IMR-90 (cell line): ENCODE measurements at regions not wholly inside any gene's neighbourhood (a gene's known extent, or its start where the extent isn't known, plus 50 kb on each side); places are given as distances from the start of the nearest gene placed in this dataset.

Experiments used
- ATAC-seq: fragments of 200-7000 bp; cut with Tn5 transposase; 2 replicates; pipeline ENCODE4 v1.9.1; 2020; ENCODE audit warnings: low read depth, mild to moderate bottlenecking, moderate library complexity
- BruUV-seq: library from RNA; stranded (reverse); fragments of 400-500 nt; replicated peaks from 2 replicates; lab custom pipeline; 2021; lab: Mats Ljungman, UMichigan
- CTCF ChIA-PET: fragments of 300-600 bp; formaldehyde crosslinking; extraction: SDS; loops from one replicate; lab custom pipeline; 2021; ENCODE audit warnings: antibody characterized with exemption; lab: Yijun Ruan, JAX
- POLR2A ChIA-PET: fragments of 300-600 bp; sonication (Branson Sonifier 250); formaldehyde crosslinking; loops from one replicate; lab custom pipeline; 2022; ENCODE audit warnings: antibody characterized with exemption; ENCODE audit not compliant: unreplicated experiment; lab: Charles Lee
- DNase-seq: peaks from one replicate; pipeline ENCODE4 v3.0.0; 2013
- H2AFZ ChIP-seq: replicated peaks from 2 replicates; pipeline ENCODE3; 2013; ENCODE audit warnings: low read length, mild to moderate bottlenecking; ENCODE audit not compliant: poor library complexity
- H2AK5ac ChIP-seq: 2 replicates; pipeline ENCODE4 v1.6.1; 2013; ENCODE audit warnings: low read depth, low read length, inconsistent platforms
- H2AK9ac ChIP-seq: replicated peaks from 2 replicates; pipeline ENCODE3; 2013; ENCODE audit warnings: mild to moderate bottlenecking, low read depth, low read length, moderate library complexity; ENCODE audit not compliant: poor library complexity
- H2BK120ac ChIP-seq: 2 replicates; pipeline ENCODE4 v1.6.1; 2013; ENCODE audit warnings: low read depth, low read length, inconsistent platforms
- H2BK15ac ChIP-seq: 3 replicates; pipeline ENCODE4 v1.6.1; 2013; ENCODE audit warnings: low read depth, low read length, inconsistent platforms
- H2BK20ac ChIP-seq: 2 replicates; pipeline ENCODE4 v1.6.1; 2013; ENCODE audit warnings: low read depth, mild to moderate bottlenecking, inconsistent platforms, low read length, moderate library complexity
- H2BK5ac ChIP-seq: 2 replicates; pipeline ENCODE4 v1.6.1; 2013; ENCODE audit warnings: mild to moderate bottlenecking, low read depth, low read length, inconsistent platforms; ENCODE audit not compliant: poor library complexity, severe bottlenecking
- H3K14ac ChIP-seq: replicated peaks from 2 replicates; pipeline ENCODE4 v1.6.1; 2013; ENCODE audit warnings: low read depth, low read length, inconsistent platforms
- H3K18ac ChIP-seq: 2 replicates; pipeline ENCODE4 v1.6.1; 2013; ENCODE audit warnings: low read depth, low read length, control low read depth
- H3K23ac ChIP-seq: 2 replicates; pipeline ENCODE4 v1.6.1; 2013; ENCODE audit warnings: low read depth, low read length, inconsistent platforms
- H3K27ac ChIP-seq: 2 replicates; pipeline ENCODE4 v1.5.1; 2013; ENCODE audit warnings: mild to moderate bottlenecking, control low read depth, low read length; ENCODE audit not compliant: insufficient read depth
- H3K27me3 ChIP-seq: 2 replicates; pipeline ENCODE4 v1.6.1; 2013; ENCODE audit warnings: low read length; ENCODE audit not compliant: control insufficient read depth, insufficient read depth
- H3K36me3 ChIP-seq: 2 replicates; pipeline ENCODE4 v1.6.1; 2013; ENCODE audit warnings: low read length, mixed read lengths; ENCODE audit not compliant: control insufficient read depth, insufficient read depth
- H3K4ac ChIP-seq: 2 replicates; pipeline ENCODE4 v1.6.1; 2013; ENCODE audit warnings: low read depth, low read length, inconsistent platforms
- H3K4me1 ChIP-seq: 2 replicates; pipeline ENCODE4 v1.6.1; 2013; ENCODE audit warnings: low read length, mixed read lengths; ENCODE audit not compliant: control insufficient read depth, insufficient read depth
- H3K4me2 ChIP-seq: 2 replicates; pipeline ENCODE4 v1.6.1; 2013; ENCODE audit warnings: low read depth, mild to moderate bottlenecking, control low read depth, low read length, moderate library complexity
- H3K4me3 ChIP-seq: 2 replicates; pipeline ENCODE4 v1.5.1; 2013; ENCODE audit warnings: low read depth, mild to moderate bottlenecking, control low read depth, low read length, moderate library complexity; ENCODE audit not compliant: insufficient read depth
- H3K56ac ChIP-seq: 2 replicates; pipeline ENCODE4 v1.6.1; 2013; ENCODE audit warnings: low read length, inconsistent platforms; ENCODE audit not compliant: insufficient read depth; ENCODE audit errors: extremely low read depth
- H3K79me1 ChIP-seq, 2 experiments: 2 replicates each; pipeline ENCODE4 v1.6.1; 2013; ENCODE audit warnings: low read length in 2 of 2, inconsistent platforms in 1 of 2, low read depth in 1 of 2
- H3K9ac ChIP-seq: 2 replicates; pipeline ENCODE4 v1.6.1; 2013; ENCODE audit warnings: low read depth, low read length, control low read depth
- H3K9me1 ChIP-seq: 2 replicates; pipeline ENCODE4 v1.6.1; 2013; ENCODE audit warnings: low read length, inconsistent platforms; ENCODE audit not compliant: insufficient read depth
- H3K9me3 ChIP-seq: 2 replicates; pipeline ENCODE4 v1.6.1; 2013; ENCODE audit warnings: low read length; ENCODE audit not compliant: control insufficient read depth, insufficient read depth
- H4K20me1 ChIP-seq: 2 replicates; pipeline ENCODE4 v1.6.1; 2013; ENCODE audit warnings: low read length, inconsistent platforms; ENCODE audit not compliant: insufficient read depth
- H4K5ac ChIP-seq: 2 replicates; pipeline ENCODE4 v1.6.1; 2013; ENCODE audit warnings: mild to moderate bottlenecking, low read depth, low read length, control low read depth
- H4K8ac ChIP-seq, 2 experiments: 2 replicates each; pipeline ENCODE4 v1.6.1; 2013; ENCODE audit warnings: low read depth in 2 of 2, low read length in 2 of 2, control low read depth in 1 of 2, inconsistent platforms in 1 of 2
- H4K91ac ChIP-seq: 2 replicates; pipeline ENCODE4 v1.6.1; 2013; ENCODE audit warnings: low read depth, low read length, inconsistent platforms; ENCODE audit not compliant: insufficient read depth
- BHLHE40 ChIP-seq: fragments of 150-350 bp; IDR thresholded peaks from 2 replicates; pipeline ENCODE4 v1.6.1; 2016; ENCODE audit warnings: mild to moderate bottlenecking, low read depth, low read length
- CEBPB ChIP-seq: IDR thresholded peaks from 2 replicates; pipeline ENCODE4 v1.6.1; 2012; ENCODE audit warnings: low read depth, low read length, improper control_type of control experiment
- MAFK ChIP-seq: IDR thresholded peaks from 2 replicates; pipeline ENCODE4 v1.6.1; 2012; ENCODE audit warnings: low read depth, low read length, improper control_type of control experiment
- MAZ ChIP-seq: IDR thresholded peaks from 2 replicates; pipeline ENCODE4 v1.6.1; 2012; ENCODE audit warnings: low read depth, mild to moderate bottlenecking, low read length, improper control_type of control experiment, moderate library complexity, borderline replicate concordance
- MXI1 ChIP-seq: IDR thresholded peaks from 2 replicates; pipeline ENCODE4 v1.6.1; 2012; ENCODE audit warnings: low read depth, mild to moderate bottlenecking, low read length, moderate library complexity, borderline replicate concordance
- NFE2L2 ChIP-seq: fragments of 150-350 bp; IDR thresholded peaks from 2 replicates; pipeline ENCODE4 v1.6.1; 2016; ENCODE audit warnings: low read depth, mild to moderate bottlenecking, low read length
- RAD21 ChIP-seq: IDR thresholded peaks from 2 replicates; pipeline ENCODE4 v1.6.1; 2012; ENCODE audit warnings: low read length, improper control_type of control experiment
- RCOR1 ChIP-seq: IDR thresholded peaks from 2 replicates; pipeline ENCODE4 v1.6.1; 2012; ENCODE audit warnings: mild to moderate bottlenecking, low read length, improper control_type of control experiment; ENCODE audit not compliant: insufficient replicate concordance
- RFX5 ChIP-seq: IDR thresholded peaks from 2 replicates; pipeline ENCODE4 v1.8.0; 2012; ENCODE audit warnings: low read depth, mild to moderate bottlenecking, low read length, moderate library complexity
- SMC3 ChIP-seq: fragments of 150-350 bp; IDR thresholded peaks from 2 replicates; pipeline ENCODE4 v1.6.1; 2016; ENCODE audit warnings: low read depth, mild to moderate bottlenecking, antibody characterized with exemption, low read length, moderate library complexity
- WGBS, 2 experiments: methylation state at CpG; one replicate each; pipeline versions ENCODE4 v1.1.5 to v1.1.7; 2013; ENCODE audit warnings: missing lambda C conversion rate in 2 of 2; ENCODE audit not compliant: insufficient read length in 1 of 2; ENCODE audit errors: extremely low coverage in 2 of 2; 5-methylcytosine and 5-hydroxymethylcytosine counted together
- dilution Hi-C: fragments of 300-500 bp; cut with HindIII; formaldehyde crosslinking; loops from one replicate; pipeline ENCODE4 v1.14.3; 2018; ENCODE audit warnings: low sequenced_read_pairs; ENCODE audit not compliant: unreplicated experiment
- in situ Hi-C: fragments of 300-500 bp; cut with MboI; formaldehyde crosslinking; loops from 3 replicates; pipeline ENCODE4 v1.14.3; 2019; ENCODE audit warnings: low sequenced_read_pairs, inconsistent platforms, mixed read lengths
- intact Hi-C: fragments of 100-400 bp; cut with micrococcal nuclease; formaldehyde crosslinking; loops from 2 replicates; pipeline ENCODE4 v1.10.0; 2022
- TF ChIP-seq, protein P1 (sequence below): fragments of 150-350 bp; IDR thresholded peaks from 2 replicates; pipeline ENCODE4 v1.6.1; 2017; ENCODE audit warnings: mild to moderate bottlenecking, antibody characterized with exemption, low read length, low read depth

DNA sequence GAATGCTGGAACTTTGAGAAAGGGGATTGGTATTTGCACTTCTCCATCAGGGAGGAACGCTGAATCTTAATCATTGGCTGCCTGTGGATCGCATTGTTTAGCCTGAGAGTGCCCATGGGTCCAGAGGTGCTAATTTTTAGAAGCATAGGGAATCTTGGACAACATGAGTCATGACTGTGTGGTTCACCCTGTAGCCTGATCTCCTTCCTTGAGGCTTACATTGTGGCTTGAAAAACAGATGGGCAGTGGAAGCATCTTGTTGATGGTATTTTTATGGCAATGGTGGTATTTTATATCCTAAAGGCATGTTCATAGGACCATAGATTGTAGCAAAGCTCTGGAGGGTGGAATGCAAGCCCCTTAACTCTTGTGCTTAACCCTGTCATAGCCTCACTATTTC lies 99.2 kb upstream of the DBX1 start:
- ATAC-seq, result no peak
- no peak overlapping the region for H3K4me2 ChIP-seq
- no peak overlapping the region for H3K18ac ChIP-seq
- H3K9me3 ChIP-seq, result no peaks in the 10 kb centered on the region
- H3K27me3 ChIP-seq, result peaks cover 2% of the 10 kb centered on the region; the same call in 1 of the 2 replicates
- no peaks in the 10 kb centered on the region for H3K79me1 ChIP-seq
- no peak overlapping the region for H4K91ac ChIP-seq
- CTCF ChIA-PET, result no interaction called here
- no peak overlapping the region for H2BK15ac ChIP-seq
- no peak overlapping the region for H3K27ac ChIP-seq
- H3K9me1 ChIP-seq, result no peaks in the 10 kb centered on the region
- H2BK120ac ChIP-seq, result no peak overlapping the region
- H2AFZ ChIP-seq, result no peak overlapping the region
- no peak for DNase-seq
- no peaks in the 10 kb centered on the region for H3K36me3 ChIP-seq
- H3K4ac ChIP-seq, result no peak overlapping the region
- H3K4me1 ChIP-seq, result no peaks in the 10 kb centered on the region
- no peak overlapping the region for H2AK9ac ChIP-seq
- no peaks in the 10 kb centered on the region for H4K20me1 ChIP-seq
- BruUV-seq, result no TSS peak
- no peak overlapping the region for H4K5ac ChIP-seq
- no CpG with 5 or more reads among the region's 2 CpGs for WGBS, 2 experiments
- H3K4me3 ChIP-seq, result no peak overlapping the region
- H2AK5ac ChIP-seq, result no peak overlapping the region
- dilution Hi-C loops, result no loop called here
- no peak overlapping the region for H2BK20ac ChIP-seq
- H2BK5ac ChIP-seq, result no peak overlapping the region
- POLR2A ChIA-PET, result no interaction called here
- H4K8ac ChIP-seq, result no peak overlapping the region
- in situ Hi-C loops, result no loop called here
- no peak overlapping the region for H3K56ac ChIP-seq
- H3K9ac ChIP-seq, result no peak overlapping the region
- intact Hi-C loops, result loop anchor here (5.0 kb wide), 1 partner anchor 62 kb away; no protein-coding TSS in a partner anchor
- H3K23ac ChIP-seq, result no peak overlapping the region
- H3K14ac ChIP-seq, result no peak overlapping the region
- TF ChIP-seq, protein P1, sequence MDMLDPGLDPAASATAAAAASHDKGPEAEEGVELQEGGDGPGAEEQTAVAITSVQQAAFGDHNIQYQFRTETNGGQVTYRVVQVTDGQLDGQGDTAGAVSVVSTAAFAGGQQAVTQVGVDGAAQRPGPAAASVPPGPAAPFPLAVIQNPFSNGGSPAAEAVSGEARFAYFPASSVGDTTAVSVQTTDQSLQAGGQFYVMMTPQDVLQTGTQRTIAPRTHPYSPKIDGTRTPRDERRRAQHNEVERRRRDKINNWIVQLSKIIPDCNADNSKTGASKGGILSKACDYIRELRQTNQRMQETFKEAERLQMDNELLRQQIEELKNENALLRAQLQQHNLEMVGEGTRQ, result no peak
- TF ChIP-seq RAD21 (no peak), RFX5 (no peak), MAFK (no peak), RCOR1 (no peak), NFE2L2 (no peak), SMC3 (no peak), MAZ (no peak), MXI1 (no peak), CEBPB (no peak), BHLHE40 (no peak)
